ENCODE measurements at regions not wholly inside any gene's neighbourhood (a gene's known extent, or its start where the extent isn't known, plus 50 kb on each side); places are given as distances from the start of the nearest gene placed in this dataset.

GRCh38 chrX:10794203-10794630 lies 173.8 kb upstream of the MID1 start:
- BruUV-seq (replicated peaks) = no TSS peak
- Histone ChIP-seq H3K27me3 (ENCODE audit: control insufficient read depth, insufficient read depth, low read length) (no peaks in the 10 kb centered on the region), H3K4me1 (ENCODE audit: control insufficient read depth, insufficient read depth, low read length) (no peaks in the 10 kb centered on the region), H3K4me3 (ENCODE audit: low read depth in 2 of 2, low read length in 2 of 2) (no peak overlapping the region), H3K27ac (ENCODE audit: low read length) (no peak overlapping the region), H3K9me3 (ENCODE audit: control insufficient read depth, insufficient read depth, low read depth, low read length) (no peaks in the 10 kb centered on the region), H3K36me3 (ENCODE audit: control insufficient read depth, insufficient read depth, low read length) (no peaks in the 10 kb centered on the region)
- in situ Hi-C loops (cut with HindIII; ENCODE audit: low pct_unique_long_range_greater_than_20kb, low sequenced_read_pairs) = no loop called here
- DNase-seq (ENCODE audit: low read depth, low spot score) = no peak
- CTCF ChIA-PET = no interaction called here
- TF ChIP-seq TCF7L2 (IDR thresholded peaks at IDR 0.05; ENCODE audit: low read depth, low read length) (no peak), SIN3A (IDR thresholded peaks at IDR 0.05; ENCODE audit: borderline replicate concordance, insufficient read depth, low read depth, low read length) (no peak)
- intact Hi-C loops (cut with micrococcal nuclease; ENCODE audit: unreplicated experiment) = no loop called here
- POLR2A ChIA-PET = no interaction called here
- no peak for ATAC-seq

DNA sequence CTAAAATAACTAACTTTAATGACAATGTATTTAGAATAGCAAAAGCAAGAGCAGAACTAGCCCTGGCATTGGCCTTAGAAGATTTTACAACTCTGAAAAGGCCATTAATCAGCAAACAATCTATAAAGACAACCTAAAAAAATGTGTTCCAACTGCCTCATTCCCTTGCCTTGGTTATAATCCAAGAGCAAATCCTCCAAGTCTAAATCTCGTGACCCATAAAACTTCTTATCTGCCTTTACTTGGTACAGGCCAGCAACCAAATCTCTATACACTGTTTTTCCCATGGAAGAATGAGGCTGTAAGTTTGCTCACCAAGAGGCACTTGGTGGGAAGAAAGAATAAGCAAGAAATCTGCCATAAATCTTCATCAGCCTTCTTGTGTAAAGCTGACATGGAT lies 175.3 kb upstream of the MID1 start:
- ATAC-seq = no peak
- intact Hi-C loops (cut with micrococcal nuclease; ENCODE audit: unreplicated experiment) = no loop called here
- DNase-seq (ENCODE audit: low read depth, low spot score) = no peak
- no peaks in the 10 kb centered on the region for H3K36me3 ChIP-seq (ENCODE audit: control insufficient read depth, insufficient read depth, low read length)
- POLR2A ChIA-PET = no interaction called here
- no peak overlapping the region for H3K4me3 ChIP-seq (ENCODE audit: low read depth in 2 of 2, low read length in 2 of 2)
- in situ Hi-C loops (cut with HindIII; ENCODE audit: low pct_unique_long_range_greater_than_20kb, low sequenced_read_pairs) = no loop called here
- no peak for TF ChIP-seq SIN3A (IDR thresholded peaks at IDR 0.05; ENCODE audit: borderline replicate concordance, insufficient read depth, low read depth, low read length)
- no peak for TF ChIP-seq POLR2AphosphoS5 (IDR thresholded peaks at IDR 0.05; ENCODE audit: low read depth, low read length)
- TF ChIP-seq, protein P1, sequence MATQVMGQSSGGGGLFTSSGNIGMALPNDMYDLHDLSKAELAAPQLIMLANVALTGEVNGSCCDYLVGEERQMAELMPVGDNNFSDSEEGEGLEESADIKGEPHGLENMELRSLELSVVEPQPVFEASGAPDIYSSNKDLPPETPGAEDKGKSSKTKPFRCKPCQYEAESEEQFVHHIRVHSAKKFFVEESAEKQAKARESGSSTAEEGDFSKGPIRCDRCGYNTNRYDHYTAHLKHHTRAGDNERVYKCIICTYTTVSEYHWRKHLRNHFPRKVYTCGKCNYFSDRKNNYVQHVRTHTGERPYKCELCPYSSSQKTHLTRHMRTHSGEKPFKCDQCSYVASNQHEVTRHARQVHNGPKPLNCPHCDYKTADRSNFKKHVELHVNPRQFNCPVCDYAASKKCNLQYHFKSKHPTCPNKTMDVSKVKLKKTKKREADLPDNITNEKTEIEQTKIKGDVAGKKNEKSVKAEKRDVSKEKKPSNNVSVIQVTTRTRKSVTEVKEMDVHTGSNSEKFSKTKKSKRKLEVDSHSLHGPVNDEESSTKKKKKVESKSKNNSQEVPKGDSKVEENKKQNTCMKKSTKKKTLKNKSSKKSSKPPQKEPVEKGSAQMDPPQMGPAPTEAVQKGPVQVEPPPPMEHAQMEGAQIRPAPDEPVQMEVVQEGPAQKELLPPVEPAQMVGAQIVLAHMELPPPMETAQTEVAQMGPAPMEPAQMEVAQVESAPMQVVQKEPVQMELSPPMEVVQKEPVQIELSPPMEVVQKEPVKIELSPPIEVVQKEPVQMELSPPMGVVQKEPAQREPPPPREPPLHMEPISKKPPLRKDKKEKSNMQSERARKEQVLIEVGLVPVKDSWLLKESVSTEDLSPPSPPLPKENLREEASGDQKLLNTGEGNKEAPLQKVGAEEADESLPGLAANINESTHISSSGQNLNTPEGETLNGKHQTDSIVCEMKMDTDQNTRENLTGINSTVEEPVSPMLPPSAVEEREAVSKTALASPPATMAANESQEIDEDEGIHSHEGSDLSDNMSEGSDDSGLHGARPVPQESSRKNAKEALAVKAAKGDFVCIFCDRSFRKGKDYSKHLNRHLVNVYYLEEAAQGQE (IDR thresholded peaks at IDR 0.05; ENCODE audit: insufficient read depth in 1 of 2, low read depth in 2 of 2, low read length in 1 of 2) = no peak
- no peak for TF ChIP-seq CTCF (IDR thresholded peaks at IDR 0.05)
- TF ChIP-seq TCF7L2 (IDR thresholded peaks at IDR 0.05; ENCODE audit: low read depth, low read length) = no peak
- CTCF ChIA-PET = no interaction called here
- H3K9me3 ChIP-seq (ENCODE audit: control insufficient read depth, insufficient read depth, low read depth, low read length) = no peaks in the 10 kb centered on the region
- H3K27ac ChIP-seq (ENCODE audit: low read length) = no peak overlapping the region
- no TSS peak for BruUV-seq (replicated peaks)
- no peaks in the 10 kb centered on the region for H3K27me3 ChIP-seq (ENCODE audit: control insufficient read depth, insufficient read depth, low read length)
- H3K4me1 ChIP-seq (ENCODE audit: control insufficient read depth, insufficient read depth, low read length) = no peaks in the 10 kb centered on the region

GRCh38 chrX:10797466-10797865 lies 177.1 kb upstream of the MID1 start:
- H3K4me3 ChIP-seq (ENCODE audit: low read depth in 2 of 2, low read length in 2 of 2) = no peak overlapping the region
- H3K36me3 ChIP-seq (ENCODE audit: control insufficient read depth, insufficient read depth, low read length) = no peaks in the 10 kb centered on the region
- ATAC-seq (no peak), DNase-seq (ENCODE audit: low read depth, low spot score) (no peak)
- no peaks in the 10 kb centered on the region for H3K27me3 ChIP-seq (ENCODE audit: control insufficient read depth, insufficient read depth, low read length)
- intact Hi-C loops (cut with micrococcal nuclease; ENCODE audit: unreplicated experiment) = no loop called here
- in situ Hi-C loops (cut with HindIII; ENCODE audit: low pct_unique_long_range_greater_than_20kb, low sequenced_read_pairs) = no loop called here
- TF ChIP-seq POLR2AphosphoS5 (IDR thresholded peaks at IDR 0.05; ENCODE audit: low read depth, low read length) (no peak), TCF7L2 (IDR thresholded peaks at IDR 0.05; ENCODE audit: low read depth, low read length) (no peak)
- H3K4me1 ChIP-seq (ENCODE audit: control insufficient read depth, insufficient read depth, low read length) = no peaks in the 10 kb centered on the region
- ChIA-PET POLR2A (no interaction called here), CTCF (no interaction called here)
- no TSS peak for BruUV-seq (replicated peaks)
- no peak overlapping the region for H3K27ac ChIP-seq (ENCODE audit: low read length)
- H3K9me3 ChIP-seq (ENCODE audit: control insufficient read depth, insufficient read depth, low read depth, low read length) = no peaks in the 10 kb centered on the region

All from Panc1 (cell line).